HG03520 (cell line): ENCODE measurements at regions not wholly inside any gene's neighbourhood (a gene's known extent, or its start where the extent isn't known, plus 50 kb on each side); places are given as distances from the start of the nearest gene placed in this dataset.
"Not testable (repeated sequence)": the region's sequence is repeated elsewhere in the genome, so short reads cannot be mapped to it uniquely, and the experiment has no call there.

Experiments used
- ATAC-seq: cut with Tn5 transposase; IDR thresholded peaks from one replicate; pipeline ENCODE4 v1.9.1; 2021; ENCODE audit warnings: mild to moderate bottlenecking, moderate library complexity; ENCODE audit not compliant: unreplicated experiment

GRCh38 chr6:19705606-19706005, 131.6 kb upstream of the ID4 start:
- no peak for ATAC-seq

DNA sequence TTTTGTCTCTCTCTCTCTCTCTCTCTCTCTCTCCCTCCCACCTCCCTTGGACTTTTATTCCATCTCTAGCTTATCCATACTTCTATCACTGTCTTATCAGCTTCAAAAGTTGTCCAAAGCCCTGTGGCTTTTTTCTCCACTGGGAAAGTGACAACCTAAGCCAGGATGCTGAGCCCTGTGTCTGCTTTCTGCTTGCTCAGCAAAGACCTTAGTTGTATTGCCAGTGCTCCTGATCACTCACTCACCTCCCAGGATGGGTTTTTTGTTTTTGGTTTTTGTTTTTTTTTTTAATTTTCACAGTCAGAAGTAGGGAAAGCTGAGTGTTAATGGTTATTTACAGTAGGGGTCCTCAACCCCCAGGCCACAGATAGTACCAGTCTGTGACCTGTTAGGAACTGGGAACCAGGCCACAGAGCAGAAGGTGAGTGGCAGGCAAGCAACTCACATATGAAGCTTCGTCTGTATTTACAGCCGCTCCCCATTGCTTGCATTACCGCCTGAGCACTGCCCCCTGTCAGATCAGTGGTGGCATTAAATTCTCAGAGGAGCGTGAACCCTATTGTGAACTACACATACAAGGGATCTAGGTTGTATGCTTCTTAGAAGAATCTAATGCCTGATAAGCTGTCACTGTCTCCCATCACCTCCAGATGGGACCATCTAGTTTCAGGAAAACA, 125.0 kb upstream of the ID4 start:
- no peak for ATAC-seq

DNA sequence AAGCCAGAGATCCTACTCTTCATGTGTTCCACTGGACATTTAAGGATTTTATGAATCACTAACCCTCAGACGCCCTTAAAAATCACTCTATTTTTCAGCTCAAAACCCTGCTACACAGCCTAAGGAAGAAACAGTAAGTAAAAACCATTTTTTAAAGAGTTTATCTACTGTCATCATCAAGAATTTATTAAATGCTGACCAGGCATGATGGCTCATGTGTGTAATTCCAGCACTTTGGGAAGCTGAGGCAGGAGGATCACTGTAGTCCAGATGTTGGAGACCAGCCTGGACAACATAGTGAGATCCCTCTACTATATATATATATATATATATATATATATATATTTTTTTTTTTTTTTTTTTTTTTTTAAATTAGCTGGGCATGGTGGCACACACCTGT, 124.2 kb upstream of the ID4 start:
- ATAC-seq = no peak

- ATAC-seq = no peak
Measured at GRCh38 chr6:19713411-19713810, 123.8 kb upstream of the ID4 start.

DNA sequence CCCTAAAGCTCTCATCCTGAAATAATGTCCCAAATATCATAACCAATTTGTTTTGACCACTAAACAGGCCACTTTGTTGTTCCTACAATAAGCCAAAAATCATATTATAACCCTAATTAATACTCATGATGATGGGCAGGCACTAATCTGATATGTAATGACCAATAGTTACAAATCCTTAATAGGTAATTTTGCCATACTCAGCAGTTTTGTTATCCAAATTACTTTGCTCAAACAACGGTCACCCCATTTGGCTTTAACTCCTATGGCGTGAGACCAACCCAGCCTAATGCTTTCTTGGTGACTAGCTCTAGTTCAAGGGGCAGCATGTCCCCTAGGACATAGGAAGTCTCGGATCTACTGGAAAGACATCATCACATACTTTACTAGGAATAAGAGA, 123.2 kb upstream of the ID4 start:
- no peak for ATAC-seq

DNA sequence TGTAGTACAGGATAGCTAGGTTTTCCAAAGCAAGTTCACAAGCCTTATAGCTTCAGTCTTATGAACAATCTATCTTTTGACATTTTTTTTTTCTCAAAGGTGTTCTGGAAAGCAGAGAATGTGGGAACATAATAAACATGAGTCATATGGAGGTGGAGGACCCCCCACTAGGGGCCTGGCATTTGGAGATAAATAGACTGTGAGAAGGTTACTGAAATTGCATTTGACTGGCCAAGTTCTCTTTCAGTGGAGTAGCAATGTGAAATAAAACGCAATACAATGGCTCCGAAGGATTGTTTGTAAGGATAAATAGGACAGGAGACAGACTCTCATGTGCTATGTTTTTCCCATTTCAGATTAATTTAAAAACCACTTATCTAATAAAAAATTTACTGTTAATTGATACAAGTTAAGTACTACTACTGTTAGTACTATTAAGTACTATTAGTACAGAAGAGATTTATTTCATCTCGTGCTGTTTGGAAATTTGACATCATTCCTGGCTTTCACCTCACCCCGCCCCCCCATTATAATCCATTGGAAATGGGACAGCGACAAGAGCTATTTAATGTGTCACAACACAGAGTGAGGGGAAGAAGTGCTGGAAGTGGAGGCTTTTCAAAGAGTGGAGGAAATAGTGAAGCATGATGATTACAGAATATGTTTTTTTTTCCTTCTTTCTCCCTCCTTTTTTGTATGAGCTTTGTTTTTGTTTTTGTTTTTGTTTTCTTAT, 122.6 kb upstream of the ID4 start:
- no peak for ATAC-seq

DNA sequence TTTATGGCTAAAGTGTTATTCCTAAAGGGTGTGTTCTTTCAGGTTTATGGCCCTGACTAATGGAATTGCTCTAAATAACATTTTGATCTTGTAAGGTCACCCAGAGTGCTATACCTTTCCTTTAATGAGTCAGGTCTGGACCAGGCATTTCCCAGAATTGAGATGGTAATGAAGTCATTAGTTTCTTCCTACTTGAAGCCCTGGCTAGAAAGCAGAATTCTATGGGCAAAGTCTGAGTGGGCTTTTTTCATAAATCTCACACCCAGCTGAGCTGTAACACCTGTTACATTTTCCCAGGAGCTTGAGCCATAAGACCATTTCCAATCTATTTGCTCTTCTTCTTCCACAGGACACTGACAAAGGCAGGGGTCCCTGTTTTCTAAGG, 122.0 kb upstream of the ID4 start:
- ATAC-seq = no peak

DNA sequence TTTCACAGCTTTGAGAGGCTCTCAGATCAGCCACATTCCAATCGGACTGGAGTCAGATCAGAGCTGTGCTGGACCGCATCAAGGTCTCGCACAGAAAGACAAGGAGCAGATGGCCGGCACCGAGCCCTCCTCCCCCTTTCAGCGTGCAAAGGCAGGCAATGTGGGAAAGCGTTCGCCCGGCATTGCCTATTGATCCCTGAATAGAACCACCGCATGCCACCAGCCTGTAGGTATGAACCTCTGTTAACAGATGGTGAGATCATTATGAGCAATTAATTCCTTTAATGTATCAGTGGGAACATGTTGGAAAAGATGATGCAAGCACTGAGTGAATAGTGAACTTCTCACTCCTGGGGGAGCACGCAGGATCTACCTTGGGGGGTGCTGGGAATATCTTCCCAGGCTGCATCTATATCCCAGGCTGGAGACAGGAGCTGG, 117.5 kb upstream of the ID4 start:
- ATAC-seq = no peak

DNA sequence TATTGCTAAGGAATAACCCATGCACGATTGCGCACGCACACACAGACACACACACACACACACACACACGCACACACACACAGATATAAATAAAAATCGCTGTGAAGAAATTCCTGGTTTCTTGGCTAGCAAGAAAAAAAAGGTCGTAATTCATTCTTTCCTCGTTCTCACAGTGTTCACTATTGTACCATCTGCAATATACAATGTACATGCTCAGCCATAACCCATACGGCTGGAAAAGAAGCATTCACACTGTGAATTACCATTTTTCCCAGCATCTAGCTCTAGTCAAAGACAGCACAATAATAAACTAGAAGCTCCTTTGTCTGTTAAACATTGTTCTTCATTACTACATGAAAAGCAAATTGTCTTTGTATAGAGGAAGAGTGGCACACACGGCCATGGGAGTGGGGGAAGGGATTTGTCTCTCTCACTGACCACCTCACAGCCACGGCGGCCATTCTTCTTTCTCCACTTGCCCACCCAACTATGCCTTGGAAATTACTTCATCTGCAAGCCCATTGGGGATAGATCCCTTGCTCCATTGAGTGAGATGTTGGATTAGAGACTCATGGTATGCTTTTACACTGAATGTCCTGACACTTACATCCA, 115.3 kb upstream of the ID4 start:
- ATAC-seq = no peak

GRCh38 chr6:19722999-19723398, 114.2 kb upstream of the ID4 start:
- ATAC-seq = no peak

GRCh38 chr6:19723545-19723944, 113.6 kb upstream of the ID4 start:
- no peak for ATAC-seq

DNA sequence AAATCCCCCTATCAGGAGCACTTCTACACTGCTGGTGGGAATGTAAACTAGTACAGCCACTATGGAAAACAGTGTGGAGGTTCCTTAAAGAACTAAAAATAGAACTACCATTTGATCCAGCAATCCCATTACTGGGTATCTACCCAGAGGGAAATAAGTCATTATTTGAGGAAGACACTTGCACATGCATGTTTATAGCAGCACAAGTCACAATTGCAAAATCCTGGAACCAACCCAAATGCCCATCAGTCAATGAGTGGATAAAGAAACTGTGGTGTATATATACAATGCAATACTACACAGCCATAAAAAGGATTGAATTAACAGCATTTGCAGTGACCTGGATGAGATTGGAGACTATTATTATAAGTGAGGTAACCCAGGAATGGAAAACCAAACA, 111.7 kb upstream of the ID4 start:
- ATAC-seq = not testable (repeated sequence)

DNA sequence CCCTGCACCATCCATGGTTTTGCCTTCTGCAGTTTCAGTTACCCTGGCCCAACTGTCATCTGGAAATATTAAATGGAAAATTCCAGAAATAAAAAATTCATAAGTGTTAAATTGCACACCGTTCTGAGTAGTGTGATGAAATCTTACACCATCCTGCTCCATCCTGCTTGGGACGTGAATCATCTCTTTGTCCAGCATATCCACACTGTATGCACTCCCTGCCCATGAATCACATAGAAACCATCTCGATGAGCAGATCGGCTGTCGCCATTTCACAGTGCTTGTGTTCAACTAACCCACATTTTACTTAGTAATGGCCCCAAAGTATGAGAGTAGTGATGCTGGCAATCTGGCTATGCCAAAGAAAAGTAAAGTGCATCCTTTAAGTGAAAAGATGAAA, 105.9 kb upstream of the ID4 start:
- ATAC-seq = no peak

DNA sequence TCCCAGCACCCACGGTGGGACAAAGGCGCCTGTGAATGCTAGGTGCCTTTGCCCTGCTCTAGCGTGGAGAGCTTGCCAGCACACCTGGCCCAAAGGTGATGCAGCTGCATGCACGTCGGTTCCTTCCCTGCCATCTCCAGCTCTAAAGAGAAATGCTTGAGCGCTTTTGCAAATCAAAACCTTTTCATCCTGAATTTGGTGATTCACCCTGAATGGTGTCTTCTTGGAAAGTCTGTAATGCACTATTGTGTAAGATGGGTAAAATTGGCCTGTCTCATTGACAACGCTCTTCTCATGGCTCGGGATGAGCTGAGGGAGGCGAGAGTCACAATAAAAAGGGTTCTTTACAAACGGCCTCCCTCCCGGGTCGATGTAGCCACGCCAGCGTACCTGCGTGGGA, 103.1 kb upstream of the ID4 start:
- ATAC-seq = no peak

- ATAC-seq = no peak
Measured at GRCh38 chr6:19734519-19734918, 102.7 kb upstream of the ID4 start.

- no peak for ATAC-seq
Measured at GRCh38 chr6:19736066-19736465, 101.1 kb upstream of the ID4 start.

- no peak for ATAC-seq
Measured at GRCh38 chr6:19738010-19738409, 99.2 kb upstream of the ID4 start.

DNA sequence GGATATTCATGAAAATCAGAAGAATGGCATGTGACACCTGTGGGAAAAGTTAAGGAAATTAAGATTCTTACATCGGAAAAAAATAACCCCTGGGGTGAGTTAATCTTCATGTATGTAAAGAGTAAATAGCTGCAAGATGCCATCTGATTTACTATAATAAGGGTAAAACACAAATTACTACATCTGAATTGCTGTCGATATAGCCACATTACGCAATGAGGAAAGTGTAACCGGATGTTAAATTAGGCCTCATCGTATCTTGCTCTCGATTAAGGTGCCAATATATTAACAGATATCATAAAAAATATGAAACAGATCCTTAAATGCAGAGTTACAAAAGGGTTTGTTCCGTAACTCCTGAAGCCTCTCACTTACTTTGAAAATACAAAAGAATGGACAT, 87.4 kb upstream of the ID4 start:
- ATAC-seq = no peak

GRCh38 chr6:19752746-19753145, 84.4 kb upstream of the ID4 start:
- no peak for ATAC-seq

GRCh38 chr6:19753826-19754225, 83.3 kb upstream of the ID4 start:
- ATAC-seq = no peak

- no peak for ATAC-seq
Measured at GRCh38 chr6:19754686-19755085, 82.5 kb upstream of the ID4 start.

DNA sequence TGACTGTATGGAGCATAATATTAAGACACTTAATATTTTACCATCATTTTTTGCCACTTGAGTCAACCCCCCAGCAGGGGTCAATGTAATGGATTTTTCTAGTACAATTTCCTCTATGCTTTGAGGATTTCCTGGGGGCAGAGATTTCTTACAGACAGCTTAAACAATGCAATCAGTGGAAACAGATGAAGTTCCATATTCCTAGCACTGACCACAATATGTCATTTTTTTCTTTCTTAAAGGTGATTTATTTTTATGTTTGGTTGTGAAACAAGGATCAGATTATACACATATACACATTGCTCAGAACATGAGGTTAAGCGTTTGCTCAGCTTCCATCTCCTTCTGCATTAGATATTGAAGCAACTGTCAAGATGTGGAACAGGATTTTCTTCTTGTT, 82.0 kb upstream of the ID4 start:
- ATAC-seq = no peak
